ENCODE measurements at regions not wholly inside any gene's neighbourhood (a gene's known extent, or its start where the extent isn't known, plus 50 kb on each side); places are given as distances from the start of the nearest gene placed in this dataset.

- no peak for DNase-seq (ENCODE audit: low read depth)
These were observed 60.1 kb upstream of the MLN start for GRCh38 chr6:33863723-33864440.

GRCh38 chr6:33863084-33863483, 59.3 kb upstream of the MLN start:
- no peak for DNase-seq (ENCODE audit: low read depth)

GRCh38 chr6:33862536-33862935, 58.7 kb upstream of the MLN start:
- DNase-seq (ENCODE audit: low read depth): no peak

GRCh38 chr6:33861722-33862121, 57.9 kb upstream of the MLN start:
- DNase-seq (ENCODE audit: low read depth): no peak

- no peak for DNase-seq (ENCODE audit: low read depth)
These were observed 57.1 kb upstream of the MLN start for GRCh38 chr6:33860706-33861474.

GRCh38 chr6:33860006-33860405, 56.2 kb upstream of the MLN start:
- no peak for DNase-seq (ENCODE audit: low read depth)

GRCh38 chr6:33858804-33859505, 55.2 kb upstream of the MLN start:
- DNase-seq (ENCODE audit: low read depth): no peak

- no peak for DNase-seq (ENCODE audit: low read depth)
These were observed 54.2 kb upstream of the MLN start for GRCh38 chr6:33857932-33858475.

GRCh38 chr6:33857093-33857931, 53.5 kb upstream of the MLN start:
- no peak for DNase-seq (ENCODE audit: low read depth)

GRCh38 chr6:33856655-33857054, 52.9 kb upstream of the MLN start:
- DNase-seq (ENCODE audit: low read depth): no peak

GRCh38 chr6:33856031-33856590, 52.3 kb upstream of the MLN start:
- no peak for DNase-seq (ENCODE audit: low read depth)

- DNase-seq (ENCODE audit: low read depth): no peak
These were observed 50.8 kb upstream of the MLN start for GRCh38 chr6:33854572-33855030.

- DNase-seq (ENCODE audit: low read depth): no peak
These were observed 49.9 kb upstream of the MLN start for GRCh38 chr6:33853736-33854135.
